A549 (cell line): ENCODE measurements at regions not wholly inside any gene's neighbourhood (a gene's known extent, or its start where the extent isn't known, plus 50 kb on each side); places are given as distances from the start of the nearest gene placed in this dataset.

Experiments used
- BCL3 ChIP-seq: fragments of >200 bp; sonication (Bioruptor Twin); formaldehyde crosslinking; IDR thresholded peaks from 3 replicates; pipeline ENCODE4 v1.6.1; 2016
- CBX2 ChIP-seq: fragments of 200-600 bp; sonication (generic); IDR thresholded peaks from 2 replicates; pipeline ENCODE4 v1.6.1; 2016; ENCODE audit warnings: low read depth, mild to moderate bottlenecking, borderline replicate concordance
- CEBPB ChIP-seq, 2 experiments: fragments of >200 bp in 1 of 2; sonication (Bioruptor Twin) in 1 of 2; formaldehyde crosslinking in 1 of 2; IDR thresholded peaks; 2 replicates each; pipeline ENCODE4 v1.6.1; 2012 to 2016
- CHD2 ChIP-seq: fragments of 150-350 bp; IDR thresholded peaks from 2 replicates; pipeline ENCODE4 v1.6.1; 2014; ENCODE audit warnings: low read length; ENCODE audit not compliant: partially characterized antibody
- CTCF ChIP-seq: fragments of >200 bp; sonication (Bioruptor Twin); formaldehyde crosslinking; IDR thresholded peaks from 3 replicates; pipeline ENCODE4 v1.5.1; 2016
- EP300 ChIP-seq, 2 experiments: fragments of >200 bp; sonication (Bioruptor Twin); formaldehyde crosslinking; IDR thresholded peaks; 2 replicates in 1 of 2; 3 replicates in 1 of 2; pipeline ENCODE4 v1.6.1; 2016 to 2017
- JUN ChIP-seq, 2 experiments: fragments of >200 bp; sonication (Bioruptor Twin); formaldehyde crosslinking; IDR thresholded peaks; 2 replicates in 1 of 2; 3 replicates in 1 of 2; pipeline ENCODE4 v1.6.1; 2016 to 2017
- POLR2A ChIP-seq: IDR thresholded peaks from 2 replicates; pipeline ENCODE4 v1.6.1; 2012; ENCODE audit warnings: mild to moderate bottlenecking, low read length
- RNF2 ChIP-seq: fragments of 200-600 bp; sonication (generic); IDR thresholded peaks from 2 replicates; pipeline ENCODE4 v1.6.1; 2016; ENCODE audit warnings: low read depth, mild to moderate bottlenecking, antibody characterized with exemption, moderate library complexity, borderline replicate concordance
- SREBF2 ChIP-seq: fragments of 450-650 bp; IDR thresholded peaks from 2 replicates; pipeline ENCODE4 v1.6.1; 2014; ENCODE audit warnings: mild to moderate bottlenecking, moderate library complexity

- TF ChIP-seq CTCF: no peak
- TF ChIP-seq BCL3: no peak
- no peak for TF ChIP-seq JUN (IDR thresholded peaks at IDR 0.05)
- no peak for TF ChIP-seq CEBPB (IDR thresholded peaks at IDR 0.05)
- TF ChIP-seq CHD2: no peak
- no peak for TF ChIP-seq EP300 (IDR thresholded peaks at IDR 0.05)
- TF ChIP-seq CBX2: no peak
- no peak for TF ChIP-seq POLR2A
- no peak for TF ChIP-seq SREBF2
- TF ChIP-seq RNF2: no peak
Measured at GRCh38 chrX:88325634-88326033, 421.4 kb upstream of the CPXCR1 start.
